Left lobe of liver (tissue), 2 donors: ENCODE measurements at regions not wholly inside any gene's neighbourhood (a gene's known extent, or its start where the extent isn't known, plus 50 kb on each side); places are given as distances from the start of the nearest gene placed in this dataset.
"Not testable (repeated sequence)": the region's sequence is repeated elsewhere in the genome, so short reads cannot be mapped to it uniquely, and the experiment has no call there.

Source experiments
- ATAC-seq: fragments of 200-7000 bp; cut with Tn5 transposase; one replicate; pipeline ENCODE4 v1.9.1; 2020; ENCODE audit warnings: mild to moderate bottlenecking, moderate library complexity
- DNase-seq: peaks from one replicate; pipeline ENCODE4 v3.0.0-alpha.2; 2020; ENCODE audit warnings: low spot score
- donor health status: DM: no; HTN: no; CAD: no; lungs with moderate emphysema.
- donor health status: DM: no; HTN: yes; CAD: no.

GRCh38 chr10:36026656-36027390 is 384.7 kb upstream of the FZD8 start:
- ATAC-seq, result no peak

GRCh38 chr10:36026081-36026480 is 384.0 kb upstream of the FZD8 start:
- DNase-seq (no peak), ATAC-seq (no peak)

More at GRCh38 chr10:36026656-36027390, 384.7 kb upstream of the FZD8 start:
- DNase-seq, result no peak

GRCh38 chr10:36023939-36024338 is 381.8 kb upstream of the FZD8 start:
- DNase-seq (no peak), ATAC-seq (no peak)

- DNase-seq (no peak), ATAC-seq (no peak)
These were observed 379.0 kb upstream of the FZD8 start for GRCh38 chr10:36021096-36021495.

- ATAC-seq (peak; percentile 69), DNase-seq (no peak)
These were observed 377.7 kb upstream of the FZD8 start for GRCh38 chr10:36019749-36020148.

- ATAC-seq, result no peak
- no peak for DNase-seq
These were observed 376.9 kb upstream of the FZD8 start for GRCh38 chr10:36018996-36019395.

- ATAC-seq, result no peak
- DNase-seq, result no peak
These were observed 375.0 kb upstream of the FZD8 start for GRCh38 chr10:36017137-36017536.

GRCh38 chr10:36007369-36007768 is 365.3 kb upstream of the FZD8 start:
- ATAC-seq, result no peak
- DNase-seq, result no peak

GRCh38 chr10:36003688-36004087 is 361.6 kb upstream of the FZD8 start:
- DNase-seq (no peak), ATAC-seq (no peak)

- ATAC-seq (no peak), DNase-seq (no peak)
These were observed 361.0 kb upstream of the FZD8 start for GRCh38 chr10:36003031-36003600.

- ATAC-seq (no peak), DNase-seq (no peak)
These were observed 360.3 kb upstream of the FZD8 start for GRCh38 chr10:36002445-36002844.

GRCh38 chr10:36000754-36001153 is 358.7 kb upstream of the FZD8 start:
- DNase-seq, result not testable (repeated sequence)
- ATAC-seq, result peak; percentile 81

GRCh38 chr10:35998026-35998425 is 355.9 kb upstream of the FZD8 start:
- ATAC-seq (no peak), DNase-seq (no peak)

GRCh38 chr10:35995485-35995884 is 353.4 kb upstream of the FZD8 start:
- DNase-seq (no peak), ATAC-seq (no peak)

GRCh38 chr10:35993591-35994515 is 351.8 kb upstream of the FZD8 start:
- DNase-seq (no peak), ATAC-seq (no peak)

GRCh38 chr10:35992107-35992506 is 350.0 kb upstream of the FZD8 start:
- no peak for DNase-seq

GRCh38 chr10:35986756-35987502 is 344.8 kb upstream of the FZD8 start:
- DNase-seq (no peak), ATAC-seq (no peak)

More at GRCh38 chr10:35992107-35992506, 350.0 kb upstream of the FZD8 start:
- peak; percentile 79 for ATAC-seq

GRCh38 chr10:35979116-35979515 is 337.0 kb upstream of the FZD8 start:
- DNase-seq (no peak), ATAC-seq (no peak)

GRCh38 chr10:35973912-35974591 is 332.0 kb upstream of the FZD8 start:
- not testable (repeated sequence) for DNase-seq, ATAC-seq

- peak; percentile 98 for ATAC-seq
- peak; percentile 75 for DNase-seq
These were observed 330.2 kb upstream of the FZD8 start for GRCh38 chr10:35972275-35972674.
